Liver (tissue), 3 donors: ENCODE measurements at regions not wholly inside any gene's neighbourhood (a gene's known extent, or its start where the extent isn't known, plus 50 kb on each side); places are given as distances from the start of the nearest gene placed in this dataset.

Experiments used
- FOXA2 ChIP-seq: IDR thresholded peaks from 2 replicates; pipeline ENCODE4 v1.6.1; 2016; ENCODE audit warnings: antibody characterized with exemption
- JUND ChIP-seq, 2 donors: IDR thresholded peaks; 2 replicates each; pipeline ENCODE4 v1.6.1; 2016; ENCODE audit warnings: antibody characterized with exemption in 2 of 2
- RAD21 ChIP-seq, 2 donors: IDR thresholded peaks; 2 replicates each; pipeline ENCODE4 v1.6.1; 2016; ENCODE audit warnings: antibody characterized with exemption in 2 of 2, mild to moderate bottlenecking in 2 of 2
- TAF1 ChIP-seq: conservative IDR thresholded peaks from 2 replicates; pipeline ENCODE4 v1.6.1; 2016; ENCODE audit warnings: antibody characterized with exemption, mild to moderate bottlenecking
- TF ChIP-seq, protein P1 (sequence below): fragments of 150-350 bp; IDR thresholded peaks from 2 replicates; pipeline ENCODE4 v1.5.1; 2017; ENCODE audit warnings: improper control_type of control experiment, low read depth, low read length; ENCODE audit not compliant: missing input control
- donor health status: healthy.
- donor health status: healthy.

DNA sequence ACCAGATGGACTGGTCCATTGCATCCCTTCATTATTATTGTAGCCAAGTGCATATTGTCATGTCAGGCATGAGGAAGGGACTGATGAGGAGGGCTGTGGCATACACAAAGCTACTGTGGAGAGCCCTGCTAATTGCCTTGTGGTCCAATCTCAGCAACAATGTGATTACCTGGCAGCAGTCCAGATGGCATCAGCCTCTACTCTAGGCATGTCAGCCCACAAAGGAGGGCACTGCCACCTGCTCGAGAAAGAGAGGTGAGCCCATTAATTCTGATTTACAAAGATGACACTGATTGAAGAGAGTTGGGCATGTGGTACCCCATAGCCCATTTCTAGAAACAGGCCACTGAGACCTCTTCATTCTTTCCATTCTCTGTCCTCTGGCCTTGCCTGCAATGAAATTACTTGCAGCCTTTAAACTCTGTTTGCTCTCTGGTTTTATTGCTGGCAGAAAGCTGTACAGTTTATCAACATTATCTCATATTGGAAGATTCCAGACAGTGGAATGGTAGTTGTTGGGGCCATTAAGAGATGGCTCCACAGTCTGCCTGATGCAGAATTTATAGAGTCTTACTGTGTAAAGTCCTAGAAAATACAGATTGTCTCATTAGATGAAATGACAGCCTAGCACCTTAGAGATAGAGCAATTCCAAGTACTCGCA, 307.7 kb downstream of the ARPP21 start:
- TF ChIP-seq JUND (IDR thresholded peaks at IDR 0.05), result no peak
- no peak for TF ChIP-seq FOXA2
- TF ChIP-seq, protein P1, sequence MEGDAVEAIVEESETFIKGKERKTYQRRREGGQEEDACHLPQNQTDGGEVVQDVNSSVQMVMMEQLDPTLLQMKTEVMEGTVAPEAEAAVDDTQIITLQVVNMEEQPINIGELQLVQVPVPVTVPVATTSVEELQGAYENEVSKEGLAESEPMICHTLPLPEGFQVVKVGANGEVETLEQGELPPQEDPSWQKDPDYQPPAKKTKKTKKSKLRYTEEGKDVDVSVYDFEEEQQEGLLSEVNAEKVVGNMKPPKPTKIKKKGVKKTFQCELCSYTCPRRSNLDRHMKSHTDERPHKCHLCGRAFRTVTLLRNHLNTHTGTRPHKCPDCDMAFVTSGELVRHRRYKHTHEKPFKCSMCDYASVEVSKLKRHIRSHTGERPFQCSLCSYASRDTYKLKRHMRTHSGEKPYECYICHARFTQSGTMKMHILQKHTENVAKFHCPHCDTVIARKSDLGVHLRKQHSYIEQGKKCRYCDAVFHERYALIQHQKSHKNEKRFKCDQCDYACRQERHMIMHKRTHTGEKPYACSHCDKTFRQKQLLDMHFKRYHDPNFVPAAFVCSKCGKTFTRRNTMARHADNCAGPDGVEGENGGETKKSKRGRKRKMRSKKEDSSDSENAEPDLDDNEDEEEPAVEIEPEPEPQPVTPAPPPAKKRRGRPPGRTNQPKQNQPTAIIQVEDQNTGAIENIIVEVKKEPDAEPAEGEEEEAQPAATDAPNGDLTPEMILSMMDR, result no peak
- no peak for TF ChIP-seq RAD21 (IDR thresholded peaks at IDR 0.05)
- TF ChIP-seq TAF1, result no peak
